ENCODE measurements at regions not wholly inside any gene's neighbourhood (a gene's known extent, or its start where the extent isn't known, plus 50 kb on each side); places are given as distances from the start of the nearest gene placed in this dataset.

DNA sequence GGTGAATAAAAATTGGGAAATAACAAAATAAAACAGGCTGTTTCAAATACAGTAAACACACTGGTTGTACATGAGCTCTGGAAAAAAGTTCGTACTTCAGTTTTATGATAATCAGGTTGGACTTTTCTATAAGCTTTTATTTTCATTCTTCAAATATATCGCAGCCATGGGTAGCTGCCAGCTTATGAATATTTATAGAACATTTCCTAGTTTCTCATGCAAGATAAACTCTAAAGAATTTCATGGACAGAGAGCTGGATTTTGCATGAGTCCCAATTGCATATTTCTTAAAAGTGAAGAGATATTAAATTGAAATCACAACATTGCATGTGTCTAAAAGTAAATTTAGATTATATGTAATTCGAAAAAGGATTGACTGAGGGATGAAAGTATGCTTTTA is 827.6 kb downstream of the SLC6A15 start:
- TF ChIP-seq, protein P1, sequence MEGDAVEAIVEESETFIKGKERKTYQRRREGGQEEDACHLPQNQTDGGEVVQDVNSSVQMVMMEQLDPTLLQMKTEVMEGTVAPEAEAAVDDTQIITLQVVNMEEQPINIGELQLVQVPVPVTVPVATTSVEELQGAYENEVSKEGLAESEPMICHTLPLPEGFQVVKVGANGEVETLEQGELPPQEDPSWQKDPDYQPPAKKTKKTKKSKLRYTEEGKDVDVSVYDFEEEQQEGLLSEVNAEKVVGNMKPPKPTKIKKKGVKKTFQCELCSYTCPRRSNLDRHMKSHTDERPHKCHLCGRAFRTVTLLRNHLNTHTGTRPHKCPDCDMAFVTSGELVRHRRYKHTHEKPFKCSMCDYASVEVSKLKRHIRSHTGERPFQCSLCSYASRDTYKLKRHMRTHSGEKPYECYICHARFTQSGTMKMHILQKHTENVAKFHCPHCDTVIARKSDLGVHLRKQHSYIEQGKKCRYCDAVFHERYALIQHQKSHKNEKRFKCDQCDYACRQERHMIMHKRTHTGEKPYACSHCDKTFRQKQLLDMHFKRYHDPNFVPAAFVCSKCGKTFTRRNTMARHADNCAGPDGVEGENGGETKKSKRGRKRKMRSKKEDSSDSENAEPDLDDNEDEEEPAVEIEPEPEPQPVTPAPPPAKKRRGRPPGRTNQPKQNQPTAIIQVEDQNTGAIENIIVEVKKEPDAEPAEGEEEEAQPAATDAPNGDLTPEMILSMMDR (IDR thresholded peaks at IDR 0.05; ENCODE audit: low read depth, low read length), result no peak
- POLR2A ChIA-PET, result no interaction called here
- CTCF ChIA-PET, result no interaction called here

DNA sequence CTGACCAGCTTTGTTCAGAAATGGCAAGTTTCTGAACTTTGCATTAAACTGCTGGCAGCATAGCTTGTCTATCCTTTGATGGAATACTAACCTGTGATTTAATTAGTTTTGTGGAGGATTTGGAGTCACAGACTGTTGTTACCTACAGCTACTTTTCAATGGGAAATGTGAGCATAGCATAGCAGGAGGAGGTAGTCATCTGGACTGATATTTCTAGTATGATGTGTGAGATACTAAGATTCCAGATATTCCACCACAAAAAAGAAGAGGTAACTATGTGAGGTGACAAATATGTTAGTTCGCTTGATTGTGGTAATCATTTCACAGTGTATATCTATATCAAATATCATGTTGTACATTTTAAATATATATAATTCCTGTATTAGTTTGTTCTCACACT is 833.0 kb downstream of the SLC6A15 start:
- H3K27me3 ChIP-seq (ENCODE audit: control insufficient read depth, insufficient read depth, low read length), result no peaks in the 10 kb centered on the region
- H3K4me3 ChIP-seq (ENCODE audit: low read depth, low read length), result no peak overlapping the region
- ChIA-PET POLR2A (no interaction called here), CTCF (no interaction called here)
- TF ChIP-seq, protein P1 (IDR thresholded peaks at IDR 0.05; ENCODE audit: low read depth, low read length), result no peak
- DNase-seq (ENCODE audit: low read depth, low spot score), result no peak
- H3K27ac ChIP-seq (ENCODE audit: low read depth, low read length), result no peak overlapping the region
- H3K9me3 ChIP-seq (ENCODE audit: control insufficient read depth, insufficient read depth, low read length), result no peaks in the 10 kb centered on the region

More for the DNA sequence above, 827.6 kb downstream of the SLC6A15 start:
- Histone ChIP-seq H3K9me3 (ENCODE audit: control insufficient read depth, insufficient read depth, low read length) (no peaks in the 10 kb centered on the region), H3K27me3 (ENCODE audit: control insufficient read depth, insufficient read depth, low read length) (no peaks in the 10 kb centered on the region), H3K27ac (ENCODE audit: low read depth, low read length) (no peak overlapping the region), H3K4me3 (ENCODE audit: low read depth, low read length) (no peak overlapping the region)
- no peak for DNase-seq (ENCODE audit: low read depth, low spot score)

DNA sequence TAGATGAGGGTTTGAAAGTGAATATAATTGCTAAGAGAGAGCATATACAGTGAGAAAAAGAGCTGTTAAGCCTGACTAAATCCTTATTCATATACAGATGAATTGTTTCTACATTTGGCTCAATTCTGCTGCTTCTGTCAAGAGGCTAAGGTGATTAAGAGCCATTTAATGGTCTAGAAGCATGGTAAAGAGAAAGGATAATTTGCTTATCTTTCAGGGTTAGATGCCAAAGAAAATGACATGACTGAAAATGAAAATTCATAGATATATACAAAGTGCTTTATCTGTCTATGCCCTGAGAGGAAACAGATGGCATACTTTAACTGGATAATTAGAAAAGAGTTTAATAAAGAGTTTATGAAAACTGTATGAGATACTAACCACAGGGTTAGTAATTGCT is 834.9 kb downstream of the SLC6A15 start:
- DNase-seq (ENCODE audit: low read depth, low spot score), result no peak
- no peak overlapping the region for H3K27ac ChIP-seq (ENCODE audit: low read depth, low read length)
- TF ChIP-seq, protein P1 (IDR thresholded peaks at IDR 0.05; ENCODE audit: low read depth, low read length), result no peak
- no peaks in the 10 kb centered on the region for H3K27me3 ChIP-seq (ENCODE audit: control insufficient read depth, insufficient read depth, low read length)
- H3K9me3 ChIP-seq (ENCODE audit: control insufficient read depth, insufficient read depth, low read length), result no peaks in the 10 kb centered on the region
- CTCF ChIA-PET, result no interaction called here
- POLR2A ChIA-PET, result no interaction called here
- no peak overlapping the region for H3K4me3 ChIP-seq (ENCODE audit: low read depth, low read length)

DNA sequence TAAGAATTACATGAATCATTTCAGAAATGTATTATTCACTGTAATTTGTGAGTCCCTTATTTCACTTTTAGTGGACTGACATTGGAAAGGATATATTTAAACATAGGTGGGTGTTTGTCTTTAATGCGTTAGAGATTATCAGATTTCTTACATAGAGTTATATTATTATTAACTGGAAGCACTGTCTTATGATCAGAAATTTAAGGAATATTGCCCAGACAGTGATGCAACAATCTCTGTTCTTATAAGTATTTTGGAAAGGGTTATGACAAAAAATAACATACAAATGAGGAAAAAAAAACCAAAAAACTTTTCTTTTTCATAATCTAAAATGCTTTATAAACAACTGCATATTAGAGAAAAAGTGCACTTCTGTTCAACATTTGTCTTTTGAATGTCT is 836.6 kb downstream of the SLC6A15 start:
- DNase-seq (ENCODE audit: low read depth, low spot score), result no peak
- TF ChIP-seq, protein P1 (IDR thresholded peaks at IDR 0.05; ENCODE audit: low read depth, low read length), result no peak

DNA sequence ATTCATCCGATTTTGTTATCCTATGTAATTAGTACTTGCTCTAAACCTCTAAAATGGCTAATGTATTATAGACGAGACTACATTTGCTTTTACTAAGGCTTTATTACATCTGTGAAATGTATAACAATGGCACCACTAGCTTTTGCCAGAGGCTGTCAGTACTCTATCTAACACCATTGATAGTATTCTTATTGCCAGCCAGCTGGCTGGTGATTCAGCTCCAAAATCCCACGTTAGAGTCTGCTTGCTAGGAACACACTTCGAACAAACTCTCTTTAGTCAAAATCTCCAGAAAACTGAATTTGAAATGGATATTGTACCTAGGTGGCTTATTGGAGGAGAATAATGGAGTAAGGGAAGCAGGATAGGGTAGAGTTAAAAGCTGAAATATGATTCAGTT is 839.2 kb downstream of the SLC6A15 start:
- TF ChIP-seq, protein P1 (IDR thresholded peaks at IDR 0.05; ENCODE audit: low read depth, low read length), result no peak
- no peak for DNase-seq (ENCODE audit: low read depth, low spot score)
- ChIA-PET CTCF (interaction anchor here (0.5 kb wide), 1 partner anchor 11 kb away, joined by 3 read pairs; no protein-coding TSS in a partner anchor), POLR2A (no interaction called here)
- no peak overlapping the region for H3K4me3 ChIP-seq (ENCODE audit: low read depth, low read length)
- H3K9me3 ChIP-seq (ENCODE audit: control insufficient read depth, insufficient read depth, low read length), result no peaks in the 10 kb centered on the region
- no peak overlapping the region for H3K27ac ChIP-seq (ENCODE audit: low read depth, low read length)
- H3K27me3 ChIP-seq (ENCODE audit: control insufficient read depth, insufficient read depth, low read length), result no peaks in the 10 kb centered on the region

More for the DNA sequence above, 836.6 kb downstream of the SLC6A15 start:
- ChIA-PET POLR2A (no interaction called here), CTCF (no interaction called here)
- Histone ChIP-seq H3K4me3 (ENCODE audit: low read depth, low read length) (no peak overlapping the region), H3K9me3 (ENCODE audit: control insufficient read depth, insufficient read depth, low read length) (no peaks in the 10 kb centered on the region), H3K27me3 (ENCODE audit: control insufficient read depth, insufficient read depth, low read length) (no peaks in the 10 kb centered on the region), H3K27ac (ENCODE audit: low read depth, low read length) (no peak overlapping the region)

Measured in AG04450 (cell line).